GM23248 (cell line): ENCODE measurements at regions not wholly inside any gene's neighbourhood (a gene's known extent, or its start where the extent isn't known, plus 50 kb on each side); places are given as distances from the start of the nearest gene placed in this dataset.

ENCODE experiments used
- DNase-seq: peaks from one replicate; pipeline ENCODE4 v3.0.0-alpha.2; 2015
- H2AFZ ChIP-seq: fragments of 200-600 bp; sonication (generic); 2 replicates; pipeline ENCODE4 v1.6.1; 2016; ENCODE audit warnings: antibody characterized with exemption
- H3F3A ChIP-seq: fragments of 200-600 bp; sonication (generic); 2 replicates; pipeline ENCODE4 v1.6.1; 2016; ENCODE audit warnings: mild to moderate bottlenecking, antibody characterized with exemption, mixed run types; ENCODE audit not compliant: insufficient read depth
- H3K27ac ChIP-seq: fragments of 200-600 bp; sonication (generic); 2 replicates; pipeline ENCODE4 v1.5.1; 2016; ENCODE audit warnings: mild to moderate bottlenecking
- H3K27me3 ChIP-seq: fragments of 200-600 bp; sonication (generic); replicated peaks from 2 replicates; pipeline ENCODE4 v1.6.1; 2016; ENCODE audit warnings: mild to moderate bottlenecking; ENCODE audit not compliant: insufficient read depth
- H3K36me3 ChIP-seq: fragments of 200-600 bp; sonication (generic); 2 replicates; pipeline ENCODE4 v1.6.1; 2016; ENCODE audit warnings: low read depth, mild to moderate bottlenecking
- H3K4me1 ChIP-seq: fragments of 200-600 bp; sonication (generic); 2 replicates; pipeline ENCODE4 v1.6.1; 2016; ENCODE audit warnings: mild to moderate bottlenecking; ENCODE audit not compliant: insufficient read depth
- H3K4me2 ChIP-seq: fragments of 200-600 bp; sonication (generic); one replicate; pipeline ENCODE4 v1.6.1; 2016; ENCODE audit warnings: mild to moderate bottlenecking; ENCODE audit not compliant: unreplicated experiment
- H3K4me3 ChIP-seq: fragments of 200-600 bp; sonication (generic); 2 replicates; pipeline ENCODE4 v1.5.1; 2016; ENCODE audit warnings: mild to moderate bottlenecking
- H3K79me2 ChIP-seq: fragments of 200-600 bp; sonication (generic); 2 replicates; pipeline ENCODE4 v1.6.1; 2016; ENCODE audit warnings: mild to moderate bottlenecking; ENCODE audit not compliant: insufficient read depth
- H3K9ac ChIP-seq: fragments of 200-600 bp; sonication (generic); 2 replicates; pipeline ENCODE4 v1.6.1; 2016; ENCODE audit warnings: mild to moderate bottlenecking
- H3K9me2 ChIP-seq: fragments of 200-600 bp; sonication (generic); 2 replicates; pipeline ENCODE4 v1.6.1; 2016; ENCODE audit warnings: mixed run types, mild to moderate bottlenecking, moderate library complexity; ENCODE audit not compliant: insufficient read depth
- H3K9me3 ChIP-seq: fragments of 200-600 bp; sonication (generic); one replicate; pipeline ENCODE4 v1.6.1; 2017; ENCODE audit warnings: low read depth
- H4K20me1 ChIP-seq: fragments of 200-600 bp; sonication (generic); 2 replicates; pipeline ENCODE4 v1.6.0; 2016; ENCODE audit not compliant: insufficient read depth
- EZH2 ChIP-seq: fragments of 200-600 bp; sonication (generic); IDR thresholded peaks from 2 replicates; pipeline ENCODE4 v1.6.1; 2018; ENCODE audit warnings: antibody characterized with exemption, mild to moderate bottlenecking; ENCODE audit not compliant: insufficient read depth, poor library complexity, severe bottlenecking
- EZH2phosphoT487 ChIP-seq: fragments of 200-600 bp; sonication (generic); IDR thresholded peaks from 2 replicates; pipeline ENCODE4 v1.6.1; 2018; ENCODE audit warnings: antibody characterized with exemption, moderate library complexity, mild to moderate bottlenecking, low read depth; ENCODE audit not compliant: insufficient read depth
- WGBS, 2 experiments: methylation state at CpG; one replicate each; pipeline ENCODE4 v1.1.6; 2015 to 2017; ENCODE audit warnings: low lambda C conversion rate in 2 of 2, low coverage in 1 of 2; ENCODE audit errors: missing lambda C conversion rate in 2 of 2; 5-methylcytosine and 5-hydroxymethylcytosine counted together
- in situ Hi-C: fragments of 300-500 bp; cut with MboI; formaldehyde crosslinking; loops from 2 replicates; pipeline ENCODE4 v1.15.0; 2020

GRCh38 chr2:187013058-187013457, 164.1 kb upstream of the ZSWIM2 start:
- TF ChIP-seq EZH2 (no peak), EZH2phosphoT487 (no peak)
- H3K4me2 ChIP-seq: no peak overlapping the region
- no peaks in the 10 kb centered on the region for H3K4me1 ChIP-seq
- WGBS, 2 experiments: 63 to 65% methylated on average over 4 of the region's 4 CpGs
- no peak overlapping the region for H3K4me3 ChIP-seq
- 0 out of 2 replicates have a peak, but pooled peaks cover 6% of the 10 kb centered on the region for H3K27me3 ChIP-seq
- DNase-seq: no peak
- H3F3A ChIP-seq: no peaks in the 10 kb centered on the region
- H3K27ac ChIP-seq: no peak overlapping the region
- in situ Hi-C loops: no loop called here
- H3K36me3 ChIP-seq: no peaks in the 10 kb centered on the region
- H2AFZ ChIP-seq: no peak overlapping the region
- no peaks in the 10 kb centered on the region for H3K9me2 ChIP-seq
- no peak overlapping the region for H3K9ac ChIP-seq
- H3K9me3 ChIP-seq: no peaks in the 10 kb centered on the region
- no peaks in the 10 kb centered on the region for H3K79me2 ChIP-seq
- no peaks in the 10 kb centered on the region for H4K20me1 ChIP-seq

- Histone ChIP-seq H3K4me3 (no peak overlapping the region), H3K9me3 (no peaks in the 10 kb centered on the region), H3K4me1 (no peaks in the 10 kb centered on the region), H3K36me3 (no peaks in the 10 kb centered on the region), H3F3A (no peaks in the 10 kb centered on the region), H3K4me2 (no peak overlapping the region), H3K79me2 (no peaks in the 10 kb centered on the region), H3K9ac (no peak overlapping the region), H4K20me1 (no peaks in the 10 kb centered on the region), H3K27me3 (0 out of 2 replicates have a peak, but pooled peaks cover 6% of the 10 kb centered on the region), H3K27ac (no peak overlapping the region), H3K9me2 (no peaks in the 10 kb centered on the region), H2AFZ (no peak overlapping the region)
- in situ Hi-C loops: no loop called here
- no peak for DNase-seq
- TF ChIP-seq EZH2phosphoT487: no peak
- no peak for TF ChIP-seq EZH2
- WGBS, 2 experiments: 60 to 71% methylated on average over 3 of the region's 3 CpGs
Measured at GRCh38 chr2:187011206-187011832, 162.3 kb upstream of the ZSWIM2 start.

GRCh38 chr2:187009483-187010239, 160.7 kb upstream of the ZSWIM2 start:
- no peaks in the 10 kb centered on the region for H3K9me3 ChIP-seq
- H3K4me1 ChIP-seq: no peaks in the 10 kb centered on the region
- H3F3A ChIP-seq: no peaks in the 10 kb centered on the region
- H3K4me3 ChIP-seq: no peak overlapping the region
- in situ Hi-C loops: no loop called here
- H3K27me3 ChIP-seq: 0 out of 2 replicates have a peak, but pooled peaks cover 6% of the 10 kb centered on the region
- H3K4me2 ChIP-seq: no peak overlapping the region
- DNase-seq: no peak
- H2AFZ ChIP-seq: no peak overlapping the region
- no peak overlapping the region for H3K9ac ChIP-seq
- H4K20me1 ChIP-seq: no peaks in the 10 kb centered on the region
- H3K36me3 ChIP-seq: no peaks in the 10 kb centered on the region
- TF ChIP-seq EZH2phosphoT487: no peak
- no peak for TF ChIP-seq EZH2
- H3K27ac ChIP-seq: no peak overlapping the region
- H3K9me2 ChIP-seq: no peaks in the 10 kb centered on the region
- 43 to 49% methylated on average over 2 of the region's 2 CpGs for WGBS, 2 experiments
- H3K79me2 ChIP-seq: no peaks in the 10 kb centered on the region

- H3K79me2 ChIP-seq: no peaks in the 10 kb centered on the region
- H3K9ac ChIP-seq: no peak overlapping the region
- DNase-seq: peak; percentile 49
- in situ Hi-C loops: no loop called here
- no peak overlapping the region for H3K4me3 ChIP-seq
- peaks cover 6% of the 10 kb centered on the region; the same call in 1 of the 2 replicates for H3K27me3 ChIP-seq
- no peaks in the 10 kb centered on the region for H3K4me1 ChIP-seq
- no peak for TF ChIP-seq EZH2
- H3K9me2 ChIP-seq: no peaks in the 10 kb centered on the region
- H3F3A ChIP-seq: no peaks in the 10 kb centered on the region
- H3K9me3 ChIP-seq: no peaks in the 10 kb centered on the region
- no peak overlapping the region for H3K4me2 ChIP-seq
- H3K36me3 ChIP-seq: no peaks in the 10 kb centered on the region
- H2AFZ ChIP-seq: no peak overlapping the region
- H4K20me1 ChIP-seq: no peaks in the 10 kb centered on the region
- no peak overlapping the region for H3K27ac ChIP-seq
Measured at GRCh38 chr2:187008111-187008510, 159.1 kb upstream of the ZSWIM2 start.
